ENCODE measurements at regions not wholly inside any gene's neighbourhood (a gene's known extent, or its start where the extent isn't known, plus 50 kb on each side); places are given as distances from the start of the nearest gene placed in this dataset.
"Not testable (repeated sequence)": the region's sequence is repeated elsewhere in the genome, so short reads cannot be mapped to it uniquely, and the experiment has no call there.

- H3K4me3 ChIP-seq (ENCODE audit: low read depth, low read length): no peak overlapping the region
- no peak for DNase-seq (ENCODE audit: low read depth)
- TF ChIP-seq CTCF (IDR thresholded peaks at IDR 0.05; ENCODE audit: control insufficient read depth, extremely low read depth, insufficient read depth): no peak
These were observed 200.9 kb upstream of the DTNA start for GRCh38 chr18:34509163-34509562.

DNA sequence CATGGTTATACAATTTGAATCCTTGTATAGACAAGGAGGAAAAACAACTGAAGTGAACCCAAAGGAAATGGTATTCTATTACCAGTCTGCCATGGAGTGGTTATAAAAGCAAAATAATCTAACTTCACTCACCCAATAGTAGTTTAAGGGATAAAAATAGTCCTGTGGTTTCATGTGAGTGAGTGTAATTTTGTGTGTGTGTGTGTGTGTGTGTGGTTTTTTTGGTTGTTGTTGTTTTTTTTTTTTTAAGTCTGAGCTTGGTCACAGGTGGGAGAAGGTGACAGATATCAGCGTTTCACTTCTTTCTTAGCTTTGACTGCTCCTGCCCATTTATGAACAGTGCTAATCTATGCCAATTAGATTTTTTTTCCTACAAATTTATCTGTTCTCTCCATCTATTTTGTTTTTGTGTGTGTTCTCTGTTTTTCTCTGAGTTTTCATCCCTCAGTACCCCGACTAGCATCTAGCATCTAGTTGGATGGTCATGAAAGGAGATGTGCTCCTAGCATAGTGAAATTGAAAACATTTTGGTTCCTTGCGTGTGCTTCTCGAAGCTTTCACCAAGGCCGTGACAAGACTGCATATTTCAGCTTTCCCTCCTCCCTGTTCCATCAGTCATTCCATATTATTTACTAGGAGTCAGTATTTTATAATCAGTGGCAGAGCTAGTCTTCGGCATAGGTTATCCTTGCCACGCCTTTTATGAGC lies 200.1 kb upstream of the DTNA start:
- DNase-seq (ENCODE audit: low read depth): no peak
- H3K4me3 ChIP-seq (ENCODE audit: low read depth, low read length): no peak overlapping the region
- no peak for TF ChIP-seq CTCF (IDR thresholded peaks at IDR 0.05; ENCODE audit: control insufficient read depth, extremely low read depth, insufficient read depth)

- no peak overlapping the region for H3K4me3 ChIP-seq (ENCODE audit: low read depth, low read length)
- no peak for DNase-seq (ENCODE audit: low read depth)
- no peak for TF ChIP-seq CTCF (IDR thresholded peaks at IDR 0.05; ENCODE audit: control insufficient read depth, extremely low read depth, insufficient read depth)
These were observed 199.2 kb upstream of the DTNA start for GRCh38 chr18:34510926-34511325.

- no peak for DNase-seq (ENCODE audit: low read depth)
- TF ChIP-seq CTCF (IDR thresholded peaks at IDR 0.05; ENCODE audit: control insufficient read depth, extremely low read depth, insufficient read depth): no peak
- H3K4me3 ChIP-seq (ENCODE audit: low read depth, low read length): no peak overlapping the region
These were observed 198.7 kb upstream of the DTNA start for GRCh38 chr18:34511435-34511834.

DNA sequence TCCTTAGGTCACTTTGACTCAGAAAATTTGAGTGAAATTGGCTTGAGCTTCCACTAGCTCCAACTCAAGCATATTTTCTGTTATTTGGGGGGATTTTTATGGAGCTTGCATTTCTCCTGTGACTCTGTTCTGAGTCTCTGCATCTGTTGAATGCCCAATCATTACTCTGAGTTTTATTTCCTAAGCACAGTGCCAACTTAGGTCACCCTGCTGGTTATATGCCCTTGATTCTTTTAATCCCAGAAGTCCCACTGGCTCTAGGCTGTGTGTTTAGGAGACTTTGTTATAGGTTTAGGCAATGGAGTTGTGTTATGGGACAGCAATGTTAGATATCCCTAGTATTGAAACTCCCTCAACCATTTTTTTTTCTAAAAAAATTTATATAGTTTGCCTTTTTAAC lies 198.2 kb upstream of the DTNA start:
- TF ChIP-seq CTCF (IDR thresholded peaks at IDR 0.05; ENCODE audit: control insufficient read depth, extremely low read depth, insufficient read depth): no peak
- H3K4me3 ChIP-seq (ENCODE audit: low read depth, low read length): no peak overlapping the region
- DNase-seq (ENCODE audit: low read depth): no peak

DNA sequence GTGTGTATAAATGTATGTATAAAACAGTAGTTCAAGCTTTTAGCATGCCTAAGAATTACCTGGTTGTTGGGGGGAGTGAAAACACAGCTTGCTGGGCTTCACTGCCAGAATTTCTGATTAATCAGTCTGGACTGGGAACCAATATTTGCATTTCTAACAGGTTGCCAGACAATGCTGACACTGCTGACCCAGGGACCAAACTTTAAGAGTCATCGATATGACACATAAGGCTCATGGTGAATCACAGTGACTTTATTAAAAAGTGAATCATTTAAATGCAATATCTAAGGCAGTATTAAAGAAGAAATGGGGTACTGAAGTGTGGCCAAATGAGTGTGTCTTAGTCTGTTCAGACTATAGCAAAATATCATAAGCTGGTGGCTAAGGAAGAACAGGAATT lies 195.9 kb upstream of the DTNA start:
- H3K4me3 ChIP-seq (ENCODE audit: low read depth, low read length): no peak overlapping the region
- DNase-seq (ENCODE audit: low read depth): no peak
- no peak for TF ChIP-seq CTCF (IDR thresholded peaks at IDR 0.05; ENCODE audit: control insufficient read depth, extremely low read depth, insufficient read depth)

DNA sequence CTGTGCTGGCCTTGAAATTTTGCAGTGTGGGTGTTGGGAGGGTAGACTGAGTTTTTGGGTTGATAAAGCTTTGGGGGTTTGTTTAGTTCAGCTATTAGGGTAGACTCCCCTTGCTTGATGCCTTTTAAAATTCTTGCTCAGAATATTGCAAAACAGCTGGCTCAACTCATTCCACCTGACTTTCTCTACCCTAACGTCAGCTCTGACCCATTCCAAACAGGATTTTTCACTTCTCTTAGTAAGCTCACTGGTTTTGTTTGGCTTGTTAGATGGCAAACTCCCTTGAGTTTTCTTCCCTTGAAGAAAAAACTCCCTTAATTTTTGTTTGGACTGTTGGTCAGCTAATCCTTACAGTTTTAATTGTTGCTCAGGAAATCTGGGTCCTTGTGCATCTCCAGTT lies 195.1 kb upstream of the DTNA start:
- no peak for DNase-seq (ENCODE audit: low read depth)
- no peak for TF ChIP-seq CTCF (IDR thresholded peaks at IDR 0.05; ENCODE audit: control insufficient read depth, extremely low read depth, insufficient read depth)
- H3K4me3 ChIP-seq (ENCODE audit: low read depth, low read length): no peak overlapping the region

- DNase-seq (ENCODE audit: low read depth): not testable (repeated sequence)
These were observed 193.7 kb upstream of the DTNA start for GRCh38 chr18:34516355-34516754.

DNA sequence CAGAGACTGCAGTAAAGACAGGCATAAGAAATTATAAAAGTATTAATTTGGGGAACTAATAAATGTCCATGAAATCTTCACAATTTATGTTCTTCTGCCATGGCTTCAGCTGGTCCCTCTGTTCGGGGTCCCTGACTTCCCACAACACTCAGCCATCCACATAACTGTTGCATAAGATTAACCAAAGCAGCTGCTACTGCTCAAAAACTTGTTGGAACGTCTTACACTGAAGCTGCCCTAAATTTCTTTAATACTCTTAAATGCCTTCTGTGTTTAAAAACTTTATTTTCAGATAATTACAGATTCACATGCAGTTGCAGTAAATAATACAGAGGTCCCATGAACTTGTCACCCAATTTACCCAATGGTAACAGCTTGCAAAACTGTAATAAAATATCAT lies 193.1 kb upstream of the DTNA start:
- H3K4me3 ChIP-seq (ENCODE audit: low read depth, low read length); DNase-seq (ENCODE audit: low read depth): not testable (repeated sequence)

More at GRCh38 chr18:34516355-34516754, 193.7 kb upstream of the DTNA start:
- H3K4me3 ChIP-seq (ENCODE audit: low read depth, low read length): not testable (repeated sequence)

Measured in LNCaP clone FGC (cell line).